GM12878 (cell line): ENCODE measurements at regions not wholly inside any gene's neighbourhood (a gene's known extent, or its start where the extent isn't known, plus 50 kb on each side); places are given as distances from the start of the nearest gene placed in this dataset.

ENCODE experiments used
- ATAC-seq: fragments of 200-7000 bp; cut with Tn5 transposase; 3 replicates; pipeline ENCODE4 v1.9.1; 2020; ENCODE audit warnings: mild to moderate bottlenecking, moderate library complexity
- BruUV-seq: library from RNA; stranded (reverse); fragments of 400-500 nt; replicated peaks from 2 replicates; lab custom pipeline; 2021; lab: Mats Ljungman, UMichigan
- CTCF ChIA-PET: fragments of 300-600 bp; sonication (Branson Sonifier 250); formaldehyde crosslinking; extraction: SDS; loops from one replicate; lab custom pipeline; 2021; ENCODE audit warnings: inconsistent platforms; lab: Yijun Ruan, JAX
- POLR2A ChIA-PET: fragments of 350-600 bp; formaldehyde crosslinking; extraction: SDS; loops from one replicate; lab custom pipeline; 2021; ENCODE audit warnings: inconsistent platforms; lab: Charles Lee
- RAD21 ChIA-PET: fragments of 300-600 bp; sonication (Branson Sonifier 250); formaldehyde crosslinking; loops from one replicate; lab custom pipeline; 2023; ENCODE audit warnings: antibody characterized with exemption; ENCODE audit not compliant: unreplicated experiment; lab: Charles Lee
- SMC1A ChIA-PET: fragments of 300-600 bp; sonication (Branson Sonifier 250); formaldehyde crosslinking; loops from one replicate; lab custom pipeline; 2023; ENCODE audit not compliant: unreplicated experiment, uncharacterized antibody; lab: Charles Lee
- DNase-seq: peaks from one replicate; pipeline ENCODE4 v3.0.0-alpha.2; 2011; ENCODE audit warnings: low read depth, low spot score
- FAIRE-seq: peaks from 3 replicates; lab custom pipeline; 2011; peaks lifted over from hg19 to GRCh38; lab: Jason Lieb, UNC
- H2AFZ ChIP-seq: 2 replicates; pipeline ENCODE4 v1.6.0; 2011; ENCODE audit warnings: low read depth, low read length, control low read depth; ENCODE audit not compliant: control insufficient read depth
- H3K27ac ChIP-seq: 2 replicates; pipeline ENCODE4 v1.5.1; 2011; ENCODE audit warnings: control low read depth; ENCODE audit not compliant: control insufficient read depth, insufficient read depth
- H3K27me3 ChIP-seq, 2 experiments: replicated peaks in 1 of 2; 2 replicates each; pipeline versions ENCODE4 v1.6.0 to v1.6.1; 2011; ENCODE audit warnings: low read length in 1 of 2; ENCODE audit not compliant: control insufficient read depth in 2 of 2, insufficient read depth in 2 of 2
- H3K36me3 ChIP-seq, 2 experiments: 2 replicates each; pipeline ENCODE4 v1.5.1; 2011; ENCODE audit warnings: low read length in 1 of 2; ENCODE audit not compliant: control insufficient read depth in 2 of 2, insufficient read depth in 2 of 2
- H3K4me1 ChIP-seq: 2 replicates; pipeline ENCODE4 v1.6.1; 2011; ENCODE audit warnings: mild to moderate bottlenecking, low read length, moderate library complexity, mixed read lengths; ENCODE audit not compliant: control insufficient read depth, insufficient read depth
- H3K4me2 ChIP-seq: 2 replicates; pipeline ENCODE4 v1.6.0; 2011; ENCODE audit warnings: control low read depth; ENCODE audit not compliant: control insufficient read depth, insufficient read depth
- H3K4me3 ChIP-seq: fragments of 200-600 bp; sonication (generic); 2 replicates; pipeline ENCODE4 v1.5.1; 2016
- H3K79me2 ChIP-seq: 2 replicates; pipeline ENCODE4 v1.6.0; 2011; ENCODE audit warnings: low read length; ENCODE audit not compliant: control insufficient read depth, insufficient read depth
- H3K9ac ChIP-seq: 2 replicates; pipeline ENCODE4 v1.8.0; 2011; ENCODE audit warnings: low read length, control low read depth, mixed read lengths; ENCODE audit not compliant: control insufficient read depth, insufficient read depth
- H3K9me3 ChIP-seq: replicated peaks from 3 replicates; pipeline ENCODE4 v1.5.1; 2011; ENCODE audit warnings: mild to moderate bottlenecking, low read length; ENCODE audit not compliant: control insufficient read depth, insufficient read depth
- H4K20me1 ChIP-seq: 2 replicates; pipeline ENCODE4 v1.6.0; 2011; ENCODE audit not compliant: control insufficient read depth, insufficient read depth
- BRCA1 ChIP-seq: IDR thresholded peaks from 2 replicates; pipeline ENCODE4 v1.6.1; 2011; ENCODE audit warnings: low read depth, low read length, improper control_type of control experiment
- EZH2 ChIP-seq: IDR thresholded peaks from 2 replicates; pipeline ENCODE4 v1.6.1; 2012; ENCODE audit warnings: low read depth, mild to moderate bottlenecking, control low read depth, inconsistent platforms, low read length, borderline replicate concordance; ENCODE audit not compliant: control insufficient read depth
- FOS ChIP-seq: IDR thresholded peaks from 3 replicates; pipeline ENCODE4 v1.6.1; 2011; ENCODE audit warnings: borderline replicate concordance; ENCODE audit not compliant: insufficient read length; ENCODE audit errors: extremely low read depth
- NFYA ChIP-seq: IDR thresholded peaks from 2 replicates; pipeline ENCODE4 v1.6.1; 2011; ENCODE audit warnings: low read depth, mild to moderate bottlenecking, low read length, improper control_type of control experiment, borderline replicate concordance
- RELB ChIP-seq: fragments of 450-650 bp; IDR thresholded peaks from 2 replicates; pipeline ENCODE4 v1.6.1; 2017; ENCODE audit warnings: low read depth, mild to moderate bottlenecking, moderate library complexity
- STAT3 ChIP-seq: IDR thresholded peaks from 2 replicates; pipeline ENCODE4 v1.6.1; 2011; ENCODE audit warnings: low read depth, low read length, improper control_type of control experiment
- TBL1XR1 ChIP-seq: IDR thresholded peaks from 2 replicates; pipeline ENCODE4 v1.6.1; 2012; ENCODE audit warnings: low read depth, low read length, improper control_type of control experiment
- TCF3 ChIP-seq: IDR thresholded peaks from 2 replicates; pipeline ENCODE4 v1.6.1; 2012; ENCODE audit warnings: low read depth, mild to moderate bottlenecking, low read length, borderline replicate concordance; ENCODE audit not compliant: insufficient read depth
- USF1 ChIP-seq: IDR thresholded peaks from 2 replicates; pipeline ENCODE4 v1.6.1; 2011; ENCODE audit warnings: borderline replicate concordance, low read depth, mild to moderate bottlenecking, moderate library complexity, mixed read lengths, low read length; ENCODE audit not compliant: insufficient read depth; ENCODE audit errors: extremely low read length
- ZBED1 ChIP-seq: IDR thresholded peaks from 2 replicates; pipeline ENCODE4 v1.6.1; 2016; ENCODE audit warnings: borderline replicate concordance
- ZSCAN29 ChIP-seq: fragments of 450-650 bp; IDR thresholded peaks from 2 replicates; pipeline ENCODE4 v1.6.1; 2017; ENCODE audit warnings: mild to moderate bottlenecking, moderate library complexity
- WGBS: methylation state at CpG from one replicate; pipeline ENCODE4 v1.1.6; 2016; ENCODE audit warnings: low lambda C conversion rate; ENCODE audit not compliant: insufficient replicate concordance, insufficient coverage; ENCODE audit errors: missing lambda C conversion rate; 5-methylcytosine and 5-hydroxymethylcytosine counted together
- in situ Hi-C: fragments of 300-500 bp; cut with MboI; formaldehyde crosslinking; loops from 9 replicates; pipeline ENCODE4 v1.14.3; 2018; ENCODE audit warnings: mixed read lengths
- intact Hi-C: fragments of 100-400 bp; cut with micrococcal nuclease; formaldehyde crosslinking; loops from one replicate; pipeline ENCODE4 v1.14.2; 2022; ENCODE audit not compliant: unreplicated experiment

GRCh38 chr2:156155319-156155718 is 177.2 kb downstream of the NR4A2 start:
- no peak overlapping the region for H3K4me2 ChIP-seq
- FAIRE-seq: no peak

More at GRCh38 chr2:156155319-156155718, 177.2 kb downstream of the NR4A2 start:
- no peak overlapping the region for H2AFZ ChIP-seq
- ATAC-seq: no peak
- BruUV-seq: no TSS peak
- in situ Hi-C loops: no loop called here
- no peaks in the 10 kb centered on the region for H3K4me1 ChIP-seq
- H3K4me3 ChIP-seq: no peak overlapping the region
- WGBS: 2% methylated on average over 3 of the region's 3 CpGs
- ChIA-PET RAD21 (no interaction called here), SMC1A (interaction anchor here (1.4 to 1.5 kb wide), 2 partner anchors 9 to 435 kb away, joined by 4 to 5 read pairs; no protein-coding TSS in a partner anchor), POLR2A (no interaction called here)
- H3K36me3 ChIP-seq: no peaks in the 10 kb centered on the region
- no peaks in the 10 kb centered on the region for H3K79me2 ChIP-seq
- no peaks in the 10 kb centered on the region for H4K20me1 ChIP-seq
- H3K27me3 ChIP-seq: no peaks in the 10 kb centered on the region
- no peak overlapping the region for H3K27ac ChIP-seq
- TF ChIP-seq TBL1XR1 (no peak), TCF3 (no peak), ZBED1 (no peak), FOS (no peak), STAT3 (no peak), BRCA1 (no peak), NFYA (no peak), ZSCAN29 (no peak), EZH2 (no peak), USF1 (no peak), RELB (no peak)
- TF ChIP-seq, all 136 proteins: peak for 0
- no peak overlapping the region for H3K9ac ChIP-seq
- intact Hi-C loops: no loop called here
- CTCF ChIA-PET: interaction anchor here (1.0 to 1.1 kb wide), 2 partner anchors 20 to 434 kb away, joined by 3 to 5 read pairs; no protein-coding TSS in a partner anchor
- H3K9me3 ChIP-seq: no peaks in the 10 kb centered on the region
- no peak for DNase-seq
